C4-2B (cell line): ENCODE measurements at regions not wholly inside any gene's neighbourhood (a gene's known extent, or its start where the extent isn't known, plus 50 kb on each side); places are given as distances from the start of the nearest gene placed in this dataset.
"Not testable (repeated sequence)": the region's sequence is repeated elsewhere in the genome, so short reads cannot be mapped to it uniquely, and the experiment has no call there.

Experiments
- H3K27ac ChIP-seq: fragments of 450-650 bp; 2 replicates; pipeline ENCODE4 v1.5.1; 2017
- ZFX ChIP-seq: fragments of 450-650 bp; IDR thresholded peaks from 2 replicates; pipeline ENCODE4 v1.6.1; 2017
- TF ChIP-seq, protein P1 (sequence below): fragments of 450-650 bp; conservative IDR thresholded peaks from 2 replicates; pipeline ENCODE4 v1.5.1; 2017; ENCODE audit warnings: mild to moderate bottlenecking

DNA sequence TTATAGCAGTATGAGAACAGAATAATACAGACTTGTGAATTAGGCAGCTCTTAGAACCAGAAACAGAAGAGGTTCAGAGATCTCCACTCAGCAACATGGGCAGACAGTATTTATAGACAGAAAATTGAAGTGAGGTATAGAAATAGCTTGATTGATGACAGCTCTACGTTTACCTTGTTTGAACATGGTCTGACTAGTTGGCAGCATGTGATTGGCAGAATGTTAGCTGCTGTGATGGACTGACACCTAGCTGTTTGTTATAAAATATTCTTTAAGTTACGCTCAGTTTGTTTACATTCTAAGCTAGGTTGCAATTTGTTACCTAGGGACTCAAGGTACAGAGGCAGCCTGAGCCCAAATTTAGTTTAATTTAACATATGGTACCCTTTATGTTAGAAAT lies 73.7 kb upstream of the TMEM229A start:
- H3K27ac ChIP-seq, result no peak overlapping the region
- TF ChIP-seq ZFX, result no peak

DNA sequence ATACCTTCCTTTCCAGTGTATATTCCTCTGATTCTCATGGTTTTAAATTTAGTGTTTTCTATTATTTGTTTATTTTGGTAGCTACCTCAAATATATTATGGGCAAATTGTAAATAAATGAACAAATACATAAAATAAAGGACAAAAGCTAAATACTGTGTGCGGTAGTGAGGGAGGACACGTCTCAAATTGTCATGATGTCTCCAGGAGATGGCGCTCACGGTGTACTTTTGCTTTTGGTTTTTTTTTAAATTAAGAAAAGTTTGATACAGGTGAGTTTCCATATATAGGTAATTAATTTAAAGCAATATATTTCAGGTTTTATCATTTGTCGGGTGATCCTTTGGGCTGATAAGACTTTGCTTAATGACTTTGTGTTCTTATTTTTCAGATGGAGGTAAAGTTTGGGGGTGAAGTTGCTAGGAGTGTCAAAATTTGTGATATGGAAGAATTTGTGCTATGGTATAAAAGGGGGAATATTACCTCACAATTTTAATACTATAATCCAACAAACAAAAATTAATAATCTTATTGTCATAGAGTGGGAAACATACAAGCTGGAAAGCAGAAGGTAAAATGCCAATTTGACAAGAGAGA lies 68.4 kb upstream of the TMEM229A start:
- TF ChIP-seq, protein P1, sequence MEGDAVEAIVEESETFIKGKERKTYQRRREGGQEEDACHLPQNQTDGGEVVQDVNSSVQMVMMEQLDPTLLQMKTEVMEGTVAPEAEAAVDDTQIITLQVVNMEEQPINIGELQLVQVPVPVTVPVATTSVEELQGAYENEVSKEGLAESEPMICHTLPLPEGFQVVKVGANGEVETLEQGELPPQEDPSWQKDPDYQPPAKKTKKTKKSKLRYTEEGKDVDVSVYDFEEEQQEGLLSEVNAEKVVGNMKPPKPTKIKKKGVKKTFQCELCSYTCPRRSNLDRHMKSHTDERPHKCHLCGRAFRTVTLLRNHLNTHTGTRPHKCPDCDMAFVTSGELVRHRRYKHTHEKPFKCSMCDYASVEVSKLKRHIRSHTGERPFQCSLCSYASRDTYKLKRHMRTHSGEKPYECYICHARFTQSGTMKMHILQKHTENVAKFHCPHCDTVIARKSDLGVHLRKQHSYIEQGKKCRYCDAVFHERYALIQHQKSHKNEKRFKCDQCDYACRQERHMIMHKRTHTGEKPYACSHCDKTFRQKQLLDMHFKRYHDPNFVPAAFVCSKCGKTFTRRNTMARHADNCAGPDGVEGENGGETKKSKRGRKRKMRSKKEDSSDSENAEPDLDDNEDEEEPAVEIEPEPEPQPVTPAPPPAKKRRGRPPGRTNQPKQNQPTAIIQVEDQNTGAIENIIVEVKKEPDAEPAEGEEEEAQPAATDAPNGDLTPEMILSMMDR, result peak; percentile 84
- no peak for TF ChIP-seq ZFX
- no peak overlapping the region for H3K27ac ChIP-seq

- TF ChIP-seq, protein P1, result no peak
- TF ChIP-seq ZFX, result no peak
- H3K27ac ChIP-seq, result no peak overlapping the region
Observed at GRCh38 chr7:124100190-124100589, 67.3 kb upstream of the TMEM229A start.

GRCh38 chr7:124099585-124099984 lies 66.7 kb upstream of the TMEM229A start:
- H3K27ac ChIP-seq, result not testable (repeated sequence)

GRCh38 chr7:124089621-124090020 lies 56.8 kb upstream of the TMEM229A start:
- no peak overlapping the region for H3K27ac ChIP-seq
- TF ChIP-seq, protein P1, result no peak
- TF ChIP-seq ZFX, result no peak

GRCh38 chr7:124088590-124088989 lies 55.7 kb upstream of the TMEM229A start:
- H3K27ac ChIP-seq, result no peak overlapping the region
- TF ChIP-seq ZFX, result no peak
- TF ChIP-seq, protein P1, result no peak

DNA sequence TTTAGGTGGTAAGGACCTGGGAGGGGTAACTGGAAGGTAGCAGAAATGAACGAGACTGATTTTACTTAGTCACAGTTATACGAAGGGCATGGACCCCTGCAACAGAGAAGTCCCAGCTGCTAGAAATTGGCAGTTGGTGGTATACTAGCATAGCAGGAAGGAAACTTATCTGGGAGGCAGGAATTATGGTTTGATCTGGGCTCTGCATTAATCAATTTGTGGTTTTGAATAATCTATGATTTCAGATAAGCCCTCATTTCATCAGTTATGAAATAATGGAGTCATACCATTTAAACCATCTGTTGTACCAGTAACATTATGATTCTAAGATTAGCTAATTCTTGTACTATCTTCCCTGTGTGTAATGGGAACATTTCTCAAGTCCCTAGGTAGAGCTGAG lies 54.0 kb upstream of the TMEM229A start:
- H3K27ac ChIP-seq, result no peak overlapping the region
- TF ChIP-seq, protein P1, result no peak
- TF ChIP-seq ZFX, result no peak

GRCh38 chr7:124085179-124085578 lies 52.3 kb upstream of the TMEM229A start:
- H3K27ac ChIP-seq, result no peak overlapping the region
- TF ChIP-seq, protein P1, result no peak
- no peak for TF ChIP-seq ZFX

- no peak overlapping the region for H3K27ac ChIP-seq
- TF ChIP-seq ZFX, result no peak
- TF ChIP-seq, protein P1, result no peak
Observed at GRCh38 chr7:124084024-124084423, 51.2 kb upstream of the TMEM229A start.
